ENCODE measurements at regions not wholly inside any gene's neighbourhood (a gene's known extent, or its start where the extent isn't known, plus 50 kb on each side); places are given as distances from the start of the nearest gene placed in this dataset.

- peak; percentile 75 for DNase-seq (ENCODE audit: low spot score)
These were observed 640.9 kb downstream of the SEMA5A start for GRCh38 chr5:8905021-8905420.

- no peak for DNase-seq (ENCODE audit: low spot score)
These were observed 639.4 kb downstream of the SEMA5A start for GRCh38 chr5:8906303-8906967.

GRCh38 chr5:8907168-8907868 is 638.6 kb downstream of the SEMA5A start:
- DNase-seq (ENCODE audit: low spot score): no peak

- no peak for DNase-seq (ENCODE audit: low spot score)
These were observed 637.7 kb downstream of the SEMA5A start for GRCh38 chr5:8908055-8908683.

- DNase-seq (ENCODE audit: low spot score): no peak
These were observed 633.8 kb downstream of the SEMA5A start for GRCh38 chr5:8912106-8912505.

GRCh38 chr5:8913522-8913921 is 632.4 kb downstream of the SEMA5A start:
- no peak for DNase-seq (ENCODE audit: low spot score)

- DNase-seq (ENCODE audit: low spot score): peak; percentile 64
These were observed 626.8 kb downstream of the SEMA5A start for GRCh38 chr5:8919096-8919495.

- DNase-seq (ENCODE audit: low spot score): no peak
These were observed 622.3 kb downstream of the SEMA5A start for GRCh38 chr5:8923526-8923925.

GRCh38 chr5:8924054-8924793 is 621.7 kb downstream of the SEMA5A start:
- DNase-seq (ENCODE audit: low spot score): no peak

GRCh38 chr5:8930021-8930420 is 615.9 kb downstream of the SEMA5A start:
- no peak for DNase-seq (ENCODE audit: low spot score)

GRCh38 chr5:8934455-8934854 is 611.4 kb downstream of the SEMA5A start:
- DNase-seq (ENCODE audit: low spot score): no peak

- DNase-seq (ENCODE audit: low spot score): no peak
These were observed 604.9 kb downstream of the SEMA5A start for GRCh38 chr5:8940934-8941333.

GRCh38 chr5:8943301-8943700 is 602.6 kb downstream of the SEMA5A start:
- DNase-seq (ENCODE audit: low spot score): no peak

- DNase-seq (ENCODE audit: low spot score): no peak
These were observed 601.9 kb downstream of the SEMA5A start for GRCh38 chr5:8944005-8944404.

- DNase-seq (ENCODE audit: low spot score): no peak
These were observed 599.9 kb downstream of the SEMA5A start for GRCh38 chr5:8945972-8946371.

GRCh38 chr5:8949908-8950307 is 596.0 kb downstream of the SEMA5A start:
- DNase-seq (ENCODE audit: low spot score): no peak

- DNase-seq (ENCODE audit: low spot score): no peak
These were observed 593.7 kb downstream of the SEMA5A start for GRCh38 chr5:8952147-8952546.

GRCh38 chr5:8953016-8953415 is 592.9 kb downstream of the SEMA5A start:
- DNase-seq (ENCODE audit: low spot score): no peak

GRCh38 chr5:8953911-8954438 is 591.9 kb downstream of the SEMA5A start:
- DNase-seq (ENCODE audit: low spot score): no peak

- DNase-seq (ENCODE audit: low spot score): no peak
These were observed 591.1 kb downstream of the SEMA5A start for GRCh38 chr5:8954801-8955200.

GRCh38 chr5:8956659-8957058 is 589.2 kb downstream of the SEMA5A start:
- DNase-seq (ENCODE audit: low spot score): no peak

GRCh38 chr5:8958602-8959001 is 587.3 kb downstream of the SEMA5A start:
- DNase-seq (ENCODE audit: low spot score): no peak
